LNCAP (cell line): ENCODE measurements at regions not wholly inside any gene's neighbourhood (a gene's known extent, or its start where the extent isn't known, plus 50 kb on each side); places are given as distances from the start of the nearest gene placed in this dataset.

Experiments
- TF ChIP-seq, protein P1 (sequence below): fragments of 450-650 bp; IDR thresholded peaks from 2 replicates; pipeline ENCODE4 v1.5.1; 2017; ENCODE audit warnings: mild to moderate bottlenecking

DNA sequence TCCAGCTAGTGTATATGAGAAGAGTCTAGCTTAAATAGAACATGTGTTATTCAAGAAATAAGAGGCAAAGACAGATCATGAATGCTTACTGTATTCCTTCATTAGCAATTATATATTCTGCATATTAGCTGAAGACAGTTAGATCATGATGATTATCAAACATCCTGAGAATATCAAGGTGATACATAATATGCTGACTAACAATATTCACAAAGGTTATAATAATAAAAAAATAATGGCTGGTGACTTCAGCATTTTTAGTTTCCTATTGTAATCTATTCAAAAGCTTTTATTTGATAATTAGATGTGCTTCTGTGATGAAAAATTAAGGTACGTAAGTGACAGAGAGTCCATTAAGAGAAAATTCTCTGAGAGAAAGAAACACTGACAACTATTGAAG is 511.4 kb downstream of the PCDH17 start:
- TF ChIP-seq, protein P1, sequence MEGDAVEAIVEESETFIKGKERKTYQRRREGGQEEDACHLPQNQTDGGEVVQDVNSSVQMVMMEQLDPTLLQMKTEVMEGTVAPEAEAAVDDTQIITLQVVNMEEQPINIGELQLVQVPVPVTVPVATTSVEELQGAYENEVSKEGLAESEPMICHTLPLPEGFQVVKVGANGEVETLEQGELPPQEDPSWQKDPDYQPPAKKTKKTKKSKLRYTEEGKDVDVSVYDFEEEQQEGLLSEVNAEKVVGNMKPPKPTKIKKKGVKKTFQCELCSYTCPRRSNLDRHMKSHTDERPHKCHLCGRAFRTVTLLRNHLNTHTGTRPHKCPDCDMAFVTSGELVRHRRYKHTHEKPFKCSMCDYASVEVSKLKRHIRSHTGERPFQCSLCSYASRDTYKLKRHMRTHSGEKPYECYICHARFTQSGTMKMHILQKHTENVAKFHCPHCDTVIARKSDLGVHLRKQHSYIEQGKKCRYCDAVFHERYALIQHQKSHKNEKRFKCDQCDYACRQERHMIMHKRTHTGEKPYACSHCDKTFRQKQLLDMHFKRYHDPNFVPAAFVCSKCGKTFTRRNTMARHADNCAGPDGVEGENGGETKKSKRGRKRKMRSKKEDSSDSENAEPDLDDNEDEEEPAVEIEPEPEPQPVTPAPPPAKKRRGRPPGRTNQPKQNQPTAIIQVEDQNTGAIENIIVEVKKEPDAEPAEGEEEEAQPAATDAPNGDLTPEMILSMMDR, result no peak

DNA sequence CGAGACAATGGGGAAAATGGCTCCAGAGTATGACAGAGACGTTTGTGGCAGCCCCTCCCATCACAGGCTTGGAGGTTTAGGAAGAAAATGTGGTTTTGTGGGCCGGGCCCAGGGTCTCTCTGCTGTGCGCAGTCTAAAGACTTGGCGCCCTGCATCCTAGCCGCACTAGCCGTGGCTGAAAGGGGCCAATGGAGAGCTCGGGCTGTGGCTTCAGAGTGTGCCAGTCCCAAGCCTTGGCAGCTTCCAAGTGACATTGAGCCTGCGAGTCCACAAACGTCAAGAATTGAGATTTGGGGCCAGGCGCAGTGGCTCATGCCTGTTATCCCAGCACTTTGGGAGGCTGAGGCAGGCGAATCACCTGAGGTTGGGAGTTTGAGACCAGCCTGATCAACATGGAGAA is 513.1 kb downstream of the PCDH17 start:
- TF ChIP-seq, protein P1, result no peak

DNA sequence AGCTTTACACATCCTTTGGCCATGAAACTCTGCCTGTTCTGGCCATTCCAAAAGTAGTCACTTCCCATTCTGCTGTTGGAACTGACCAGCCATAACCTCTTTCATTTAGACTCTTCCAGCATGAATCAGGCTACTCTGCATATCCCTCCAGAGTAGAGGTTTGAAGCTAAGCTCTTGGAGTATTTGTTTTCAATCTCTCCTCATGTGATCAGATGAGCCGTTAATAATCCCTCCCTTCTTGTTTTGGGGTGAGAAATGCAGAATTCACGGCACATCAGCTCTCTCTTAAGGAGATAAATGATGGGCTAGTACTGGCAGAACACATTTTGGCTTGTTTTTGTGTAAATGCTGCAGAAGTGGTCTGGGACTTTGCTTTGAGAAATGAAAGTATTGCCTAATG is 519.9 kb downstream of the PCDH17 start:
- TF ChIP-seq, protein P1, result no peak

DNA sequence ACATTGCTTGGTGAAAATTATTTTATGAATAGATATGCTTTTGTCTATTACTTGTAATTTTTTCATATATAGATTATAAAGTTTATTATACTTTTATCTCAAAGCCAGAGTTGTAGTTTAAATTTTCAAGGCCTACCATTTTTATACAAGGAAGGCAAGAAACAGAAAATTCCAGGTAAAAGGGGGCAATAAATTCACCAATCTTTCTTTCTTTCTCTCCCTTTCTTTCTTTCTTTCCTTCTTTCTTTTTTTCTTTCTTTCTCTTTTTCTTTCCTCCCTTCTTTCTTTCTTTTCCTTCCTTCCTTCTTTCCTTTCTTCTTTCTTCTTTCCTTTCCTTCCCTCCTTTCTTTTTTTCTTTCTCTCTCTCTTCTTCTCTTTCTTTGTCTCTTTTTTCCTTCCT is 529.4 kb downstream of the PCDH17 start:
- TF ChIP-seq, protein P1, result no peak

DNA sequence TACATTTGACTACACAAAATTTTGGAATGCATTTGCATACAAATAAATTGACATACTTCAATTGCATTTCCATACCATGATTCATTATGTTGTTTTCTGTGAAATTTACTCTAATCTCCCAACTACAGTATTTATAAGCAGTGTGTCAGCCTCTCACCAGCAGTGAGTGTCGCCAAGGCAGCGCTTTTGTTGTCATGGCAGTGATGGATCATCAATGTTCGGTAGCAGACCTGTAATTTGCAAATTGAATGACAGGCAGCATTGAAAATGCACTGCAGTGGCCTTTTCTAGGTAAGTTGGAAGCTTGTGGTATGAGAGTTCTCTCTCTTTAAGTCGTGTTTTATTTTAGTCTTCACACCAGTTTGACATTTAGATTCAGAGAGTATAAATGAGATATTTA is 534.1 kb downstream of the PCDH17 start:
- TF ChIP-seq, protein P1, result no peak

DNA sequence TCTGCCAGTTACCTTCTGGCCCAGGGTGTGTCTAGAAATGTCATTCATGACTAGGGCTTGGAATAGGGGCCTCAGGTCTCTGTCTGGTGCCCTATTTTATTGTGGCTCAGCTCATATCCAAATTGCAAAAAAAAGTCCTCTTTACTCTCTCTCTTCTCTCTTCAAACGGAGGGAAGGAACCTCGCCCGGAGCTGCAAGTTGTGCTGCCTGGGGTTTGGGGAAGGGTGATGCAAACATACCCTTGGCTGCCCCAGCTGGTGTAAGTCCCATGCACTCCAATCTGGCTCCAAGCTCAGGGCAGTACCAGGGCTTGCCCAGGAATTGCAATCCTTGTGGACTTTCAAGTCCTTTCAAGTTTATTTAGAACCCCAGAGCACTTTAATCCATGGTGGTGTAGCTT is 549.6 kb downstream of the PCDH17 start:
- TF ChIP-seq, protein P1, result no peak

DNA sequence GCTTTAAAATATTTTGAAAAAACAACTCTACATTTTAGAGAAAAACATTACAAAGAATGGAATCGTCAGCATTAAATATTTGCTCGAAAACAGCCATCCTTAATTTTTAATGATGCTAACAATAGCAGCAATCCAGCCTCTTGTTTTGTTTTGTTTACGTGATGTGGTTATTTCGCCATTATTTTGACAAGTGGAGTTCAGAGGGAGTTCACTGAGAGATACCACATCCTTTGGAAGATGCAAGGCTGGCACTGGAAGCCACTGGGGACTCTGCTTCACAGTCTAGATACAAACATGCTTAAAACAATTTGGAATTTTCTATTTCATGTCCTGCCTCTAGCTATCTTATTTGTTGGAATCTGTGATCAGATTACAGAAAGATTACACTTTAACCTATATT is 556.3 kb downstream of the PCDH17 start:
- TF ChIP-seq, protein P1, result no peak

DNA sequence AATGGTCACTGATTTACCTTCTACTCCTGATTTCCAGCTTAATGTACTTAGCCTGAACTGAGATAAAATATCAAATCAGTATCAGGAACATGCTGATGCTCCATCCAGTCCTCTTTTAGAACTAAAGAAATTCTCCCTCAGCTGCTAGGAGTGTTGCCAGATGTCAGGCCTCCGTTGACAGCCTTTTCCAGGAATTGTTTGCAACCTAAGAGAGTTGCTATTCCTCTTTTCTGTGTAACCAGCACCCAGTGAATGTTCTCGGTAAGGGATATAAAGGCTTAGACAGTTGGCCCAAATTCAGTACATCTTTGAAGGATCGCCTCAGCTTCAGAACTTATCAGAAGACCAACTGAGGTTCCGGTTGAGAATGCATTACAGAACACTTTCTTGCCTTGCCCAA is 559.0 kb downstream of the PCDH17 start:
- TF ChIP-seq, protein P1, result no peak
